Naive thymus-derived CD4-positive, alpha-beta T cell (primary cell): ENCODE measurements at regions not wholly inside any gene's neighbourhood (a gene's known extent, or its start where the extent isn't known, plus 50 kb on each side); places are given as distances from the start of the nearest gene placed in this dataset.
"Not testable (repeated sequence)": the region's sequence is repeated elsewhere in the genome, so short reads cannot be mapped to it uniquely, and the experiment has no call there.

ENCODE experiments used
- ATAC-seq: fragments of 150-1000 bp; cut with Tn5 transposase; 2 replicates; pipeline ENCODE4 v1.10.0; 2021; ENCODE audit warnings: mild to moderate bottlenecking, moderate library complexity
- CTCF ChIA-PET: fragments of 350-600 bp; sonication (Branson Sonifier 250); formaldehyde crosslinking; loops from one replicate; lab custom pipeline; 2021; ENCODE audit warnings: antibody characterized with exemption; lab: Charles Lee
- POLR2A ChIA-PET: fragments of 350-600 bp; sonication (Branson Sonifier 250); formaldehyde crosslinking; loops from one replicate; lab custom pipeline; 2021; ENCODE audit warnings: antibody characterized with exemption, inconsistent platforms; lab: Charles Lee
- DNase-seq, 9 donors: peaks; one replicate each; pipeline versions ENCODE4 v3.0.0 to v3.0.0-alpha.2; 2020 to 2022; ENCODE audit warnings: mixed read lengths in 1 of 9
- H3K27ac ChIP-seq: one replicate; pipeline ENCODE4 v1.7.0; 2013; ENCODE audit warnings: mild to moderate bottlenecking, low read depth, low read length, moderate library complexity
- H3K27me3 ChIP-seq, 2 donors: one replicate each; pipeline ENCODE4 v1.7.0; 2013; ENCODE audit warnings: low read length in 2 of 2, mild to moderate bottlenecking in 2 of 2, moderate library complexity in 2 of 2; ENCODE audit not compliant: control insufficient read depth in 2 of 2, insufficient read depth in 2 of 2
- H3K36me3 ChIP-seq, 3 experiments: 1 replicate in 2 of 3; 2 replicates in 1 of 3; pipeline ENCODE4 v1.7.0; 2013; ENCODE audit warnings: low read length in 3 of 3, mild to moderate bottlenecking in 3 of 3, moderate library complexity in 1 of 3; ENCODE audit not compliant: insufficient read depth in 3 of 3, control insufficient read depth in 2 of 3
- H3K4me1 ChIP-seq, 2 donors: one replicate each; pipeline ENCODE4 v1.7.0; 2013; ENCODE audit warnings: low read length in 2 of 2, mild to moderate bottlenecking in 2 of 2, moderate library complexity in 1 of 2; ENCODE audit not compliant: control insufficient read depth in 2 of 2, insufficient read depth in 2 of 2
- H3K4me3 ChIP-seq: 2 replicates; pipeline ENCODE4 v1.7.0; 2013; ENCODE audit warnings: mild to moderate bottlenecking, low read length
- H3K9me3 ChIP-seq, 3 experiments: 1 replicate in 2 of 3; 2 replicates in 1 of 3; pipeline ENCODE4 v1.7.0; 2013; ENCODE audit warnings: low read length in 3 of 3; ENCODE audit not compliant: control insufficient read depth in 2 of 3
- H3K27ac Mint-ChIP-seq, 9 donors: one replicate each; pipeline ENCODE4 v1.8.0; 2020 to 2022; ENCODE audit warnings: mixed read lengths in 9 of 9, mild to moderate bottlenecking in 8 of 9, moderate library complexity in 5 of 9, inconsistent platforms in 2 of 9
- H3K27me3 Mint-ChIP-seq, 5 donors: one replicate each; pipeline ENCODE4 v1.8.0; 2021 to 2022; ENCODE audit warnings: mixed read lengths in 5 of 5, mild to moderate bottlenecking in 1 of 5
- H3K36me3 Mint-ChIP-seq, 5 donors: one replicate each; pipeline ENCODE4 v1.8.0; 2020 to 2022; ENCODE audit warnings: mixed read lengths in 5 of 5, mild to moderate bottlenecking in 3 of 5, inconsistent platforms in 1 of 5
- H3K4me1 Mint-ChIP-seq, 7 donors: one replicate each; pipeline ENCODE4 v1.8.0; 2020 to 2022; ENCODE audit warnings: mixed read lengths in 7 of 7, mild to moderate bottlenecking in 3 of 7, inconsistent platforms in 1 of 7
- H3K4me3 Mint-ChIP-seq, 10 donors: one replicate each; pipeline ENCODE4 v1.8.0; 2020 to 2022; ENCODE audit warnings: mild to moderate bottlenecking in 10 of 10, mixed read lengths in 10 of 10, moderate library complexity in 6 of 10, inconsistent platforms in 2 of 10
- H3K9me3 Mint-ChIP-seq, 11 donors: one replicate each; pipeline ENCODE4 v1.8.0; 2020 to 2022; ENCODE audit warnings: mixed read lengths in 11 of 11, mild to moderate bottlenecking in 4 of 11, inconsistent platforms in 1 of 11, moderate library complexity in 1 of 11
- intact Hi-C, 2 donors: fragments of 100-400 bp; cut with micrococcal nuclease; formaldehyde crosslinking; loops; one replicate each; pipeline ENCODE4 v1.15.1; 2023

DNA sequence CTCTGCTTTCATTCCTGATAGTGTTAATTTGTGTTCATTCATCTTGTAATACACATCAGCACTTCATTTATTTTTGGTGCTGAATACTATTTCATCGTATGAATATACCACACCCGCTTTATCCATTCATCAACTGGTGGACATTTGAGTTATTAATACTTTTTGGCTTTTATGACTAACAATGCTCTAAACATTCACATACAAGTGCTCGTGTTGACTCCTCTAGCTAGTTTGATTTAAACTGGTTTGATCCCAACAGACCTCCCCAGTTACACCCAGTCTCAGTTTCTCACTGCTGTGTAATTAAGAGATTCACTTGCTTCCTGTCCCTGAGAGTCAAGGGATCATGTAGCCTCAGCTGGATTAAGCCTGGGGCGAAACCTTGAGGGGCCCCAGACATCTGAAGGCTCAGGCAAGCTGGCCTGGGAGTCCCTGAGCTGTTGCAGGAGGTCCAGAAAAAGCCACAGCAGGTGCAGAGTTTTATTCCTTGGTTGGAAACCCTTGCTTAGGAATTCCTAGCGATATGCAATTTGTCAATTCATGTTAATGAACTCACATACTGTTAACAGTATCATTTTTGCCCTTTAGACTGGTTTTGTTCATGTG lies 52.8 kb upstream of the CLDN24 start:
- Histone ChIP-seq H3K9me3 (peaks cover 0 to 9% (median 0%) of the 10 kb centered on the region in 3 experiments), H3K36me3 (no peaks in the 10 kb centered on the region), H3K27me3 (no peaks in the 10 kb centered on the region), H3K4me1 (no peaks in the 10 kb centered on the region), H3K27ac (no peak overlapping the region), H3K4me3 (no peak overlapping the region)
- Mint-ChIP-seq H3K4me1 (no peaks in the 10 kb centered on the region), H3K36me3 (peaks cover 0 to 3% (median 0%) of the 10 kb centered on the region in 5 donors), H3K9me3 (peaks cover 7 to 41% (median 20%) of the 10 kb centered on the region in 11 donors), H3K27me3 (peaks cover 0 to 6% (median 2%) of the 10 kb centered on the region in 5 donors), H3K4me3 (no peak overlapping the region), H3K27ac (no peak overlapping the region)
- CTCF ChIA-PET = no interaction called here
- intact Hi-C loops = no loop called here
- ATAC-seq (no peak), DNase-seq (no peak)
- POLR2A ChIA-PET = interaction anchor here (1.3 kb wide), 1 partner anchor 69 kb away, joined by 3 read pairs; the partner anchor contains the start of gene CDKN2AIP

DNA sequence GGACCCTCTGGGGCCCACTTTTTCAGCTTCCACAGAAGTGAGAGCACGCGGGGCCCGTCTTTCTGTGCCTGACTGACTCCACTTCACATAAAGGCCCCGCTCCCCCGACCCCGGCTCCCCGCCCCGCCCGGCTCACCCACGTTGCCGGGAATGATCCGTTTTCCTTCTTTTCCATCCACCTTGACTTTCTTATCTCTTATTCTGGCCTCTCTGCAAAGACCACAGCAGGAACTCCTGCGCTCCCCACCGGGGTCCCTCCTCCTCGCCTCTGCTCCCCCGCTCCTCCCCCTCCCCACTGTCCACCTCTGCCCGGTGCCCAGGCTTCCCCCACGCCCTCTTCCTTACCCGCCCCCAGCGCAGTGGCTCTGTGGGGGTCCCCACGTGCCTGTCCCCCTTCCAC lies 54.2 kb upstream of the CLDN24 start:
- Mint-ChIP-seq H3K27me3 (peaks cover 0 to 6% (median 2%) of the 10 kb centered on the region in 5 donors), H3K4me1 (no peaks in the 10 kb centered on the region), H3K9me3 (peaks cover 7 to 41% (median 20%) of the 10 kb centered on the region in 11 donors), H3K4me3 (no peak overlapping the region), H3K36me3 (peaks cover 0 to 3% (median 0%) of the 10 kb centered on the region in 5 donors), H3K27ac (no peak overlapping the region)
- ATAC-seq (no peak), DNase-seq (no peak)
- CTCF ChIA-PET = no interaction called here
- Histone ChIP-seq H3K36me3 (no peaks in the 10 kb centered on the region), H3K9me3 (peaks cover 0 to 9% (median 0%) of the 10 kb centered on the region in 3 experiments), H3K27me3 (no peaks in the 10 kb centered on the region), H3K27ac (no peak overlapping the region), H3K4me1 (no peaks in the 10 kb centered on the region), H3K4me3 (no peak overlapping the region)
- POLR2A ChIA-PET = no interaction called here
- intact Hi-C loops = no loop called here

DNA sequence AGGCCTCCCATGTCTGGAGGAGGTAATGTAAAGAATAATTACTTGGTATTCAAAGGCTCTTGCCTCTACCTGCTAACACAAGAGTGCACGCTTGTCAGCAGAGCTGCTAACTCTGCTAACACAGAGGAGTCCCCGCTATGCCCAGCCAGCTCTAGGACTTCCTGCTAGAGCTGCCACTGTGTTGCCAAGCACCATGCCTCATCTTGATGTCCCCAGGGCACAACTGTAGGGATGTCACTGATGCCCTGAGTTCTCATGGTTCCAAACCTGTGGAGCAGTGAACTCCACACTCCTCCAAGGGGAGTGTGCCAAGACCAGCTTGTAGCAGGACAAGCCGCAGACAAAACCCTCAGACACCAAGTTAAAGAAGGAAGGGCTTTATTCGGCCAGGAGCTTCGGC lies 55.3 kb upstream of the CLDN24 start:
- POLR2A ChIA-PET = no interaction called here
- intact Hi-C loops = no loop called here
- H3K27ac ChIP-seq = no peak overlapping the region
- peaks cover 0 to 9% (median 0%) of the 10 kb centered on the region in 3 experiments for H3K9me3 ChIP-seq
- ATAC-seq (no peak), DNase-seq (no peak)
- H3K36me3 ChIP-seq = no peaks in the 10 kb centered on the region
- H3K36me3 Mint-ChIP-seq = peaks cover 0 to 3% (median 0%) of the 10 kb centered on the region in 5 donors
- no peaks in the 10 kb centered on the region for H3K27me3 ChIP-seq
- H3K4me3 ChIP-seq = no peak overlapping the region
- H3K27me3 Mint-ChIP-seq = peaks cover 0 to 6% (median 2%) of the 10 kb centered on the region in 5 donors
- H3K4me1 Mint-ChIP-seq = no peaks in the 10 kb centered on the region
- CTCF ChIA-PET = no interaction called here
- no peak overlapping the region for H3K4me3 Mint-ChIP-seq
- peaks cover 7 to 33% (median 20%) of the 10 kb centered on the region in 11 donors for H3K9me3 Mint-ChIP-seq
- no peak overlapping the region for H3K27ac Mint-ChIP-seq
- H3K4me1 ChIP-seq = no peaks in the 10 kb centered on the region

DNA sequence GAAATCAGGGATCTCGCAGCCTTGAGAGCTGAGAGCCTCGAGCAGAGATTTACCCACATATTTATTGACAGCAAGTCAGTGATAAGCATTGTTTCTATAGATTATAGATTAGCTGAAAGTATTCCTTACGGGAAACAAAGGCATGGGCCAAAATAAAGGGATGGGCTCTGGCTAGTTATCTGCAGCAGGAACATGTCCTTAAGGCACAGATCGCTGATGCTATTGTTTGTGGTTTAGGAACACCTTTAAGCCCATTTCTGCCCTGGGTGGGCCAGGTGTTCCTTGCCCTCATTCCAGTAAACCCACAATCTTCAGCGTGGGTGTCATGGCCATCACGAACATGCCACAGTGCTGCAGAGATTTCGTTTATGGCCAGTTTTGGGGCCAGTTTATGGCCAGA lies 56.1 kb upstream of the CLDN24 start:
- peaks cover 6 to 24% (median 14%) of the 10 kb centered on the region in 11 donors for H3K9me3 Mint-ChIP-seq
- CTCF ChIA-PET, POLR2A ChIA-PET, H3K36me3 Mint-ChIP-seq, H3K9me3 ChIP-seq, H3K36me3 ChIP-seq, DNase-seq, H3K4me3 ChIP-seq, H3K27me3 Mint-ChIP-seq, H3K27ac Mint-ChIP-seq, H3K27me3 ChIP-seq, H3K4me3 Mint-ChIP-seq, H3K4me1 Mint-ChIP-seq, H3K27ac ChIP-seq, H3K4me1 ChIP-seq, intact Hi-C loops, ATAC-seq: not testable (repeated sequence)

DNA sequence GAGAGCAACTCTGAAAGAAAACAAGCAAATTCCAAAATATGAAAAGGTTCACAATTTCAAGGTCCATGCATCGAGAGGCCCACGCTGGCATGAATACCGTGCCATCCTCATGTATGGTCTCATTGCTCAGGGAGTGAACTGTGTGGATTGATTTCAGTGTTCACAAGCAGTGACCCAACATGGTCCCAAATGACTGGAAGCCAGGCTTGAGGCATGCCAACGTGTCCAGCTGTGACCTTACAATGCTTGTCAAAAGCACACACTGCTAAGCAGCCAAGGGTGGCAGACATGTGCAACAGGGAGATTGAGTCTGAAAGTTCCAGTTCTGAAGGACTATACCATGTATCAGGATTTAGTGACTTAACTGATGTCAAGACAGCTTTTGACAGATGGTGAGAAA lies 58.7 kb upstream of the CLDN24 start:
- Histone ChIP-seq H3K27ac (no peak overlapping the region), H3K9me3 (peaks cover 0 to 15% (median 0%) of the 10 kb centered on the region in 3 experiments), H3K27me3 (no peaks in the 10 kb centered on the region), H3K4me1 (no peaks in the 10 kb centered on the region), H3K4me3 (no peak overlapping the region), H3K36me3 (no peaks in the 10 kb centered on the region)
- DNase-seq = no peak
- Mint-ChIP-seq H3K27me3 (peaks cover 0 to 6% (median 3%) of the 10 kb centered on the region in 5 donors), H3K36me3 (peaks cover 0 to 3% (median 0%) of the 10 kb centered on the region in 5 donors), H3K9me3 (peaks cover 5 to 23% (median 12%) of the 10 kb centered on the region in 11 donors), H3K4me3 (no peak overlapping the region), H3K27ac (no peak overlapping the region), H3K4me1 (no peaks in the 10 kb centered on the region)
- ATAC-seq = no peak
- intact Hi-C loops = no loop called here
- CTCF ChIA-PET = interaction anchor here (0.7 kb wide), 1 partner anchor 442 kb away, joined by 3 read pairs; no protein-coding TSS in a partner anchor
- POLR2A ChIA-PET = no interaction called here

DNA sequence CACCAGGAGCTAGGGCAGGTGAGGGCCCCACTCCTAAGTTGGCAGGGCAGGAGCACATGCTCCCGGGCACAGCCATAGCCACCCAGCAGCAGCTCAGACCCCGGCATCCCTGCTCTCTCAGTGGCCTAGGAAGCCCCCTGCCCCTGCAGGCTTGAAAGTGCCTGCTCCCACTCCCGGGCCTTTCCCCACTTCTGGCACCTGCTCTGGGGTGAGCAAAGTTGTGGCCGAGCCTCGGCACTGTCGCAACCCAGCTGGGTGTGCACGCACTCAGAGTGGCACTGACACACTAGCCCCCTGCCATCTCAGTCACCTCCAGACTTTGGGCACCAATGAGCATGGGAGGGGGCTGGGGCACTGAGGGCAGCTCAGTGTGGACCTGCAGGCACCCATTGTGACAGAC lies 60.8 kb upstream of the CDKN2AIP start:
- intact Hi-C loops = no loop called here
- Mint-ChIP-seq H3K27ac (no peak overlapping the region), H3K9me3 (peaks cover 0 to 12% (median 5%) of the 10 kb centered on the region in 11 donors), H3K27me3 (peaks cover 0 to 9% (median 3%) of the 10 kb centered on the region in 5 donors), H3K4me1 (no peaks in the 10 kb centered on the region), H3K36me3 (no peaks in the 10 kb centered on the region), H3K4me3 (no peak overlapping the region)
- ChIA-PET POLR2A (no interaction called here), CTCF (no interaction called here)
- Histone ChIP-seq H3K4me3 (no peak overlapping the region), H3K4me1 (no peaks in the 10 kb centered on the region), H3K27me3 (no peaks in the 10 kb centered on the region), H3K27ac (no peak overlapping the region), H3K36me3 (no peaks in the 10 kb centered on the region), H3K9me3 (peaks cover 0 to 10% (median 0%) of the 10 kb centered on the region in 3 experiments)
- DNase-seq (no peak), ATAC-seq (no peak)

DNA sequence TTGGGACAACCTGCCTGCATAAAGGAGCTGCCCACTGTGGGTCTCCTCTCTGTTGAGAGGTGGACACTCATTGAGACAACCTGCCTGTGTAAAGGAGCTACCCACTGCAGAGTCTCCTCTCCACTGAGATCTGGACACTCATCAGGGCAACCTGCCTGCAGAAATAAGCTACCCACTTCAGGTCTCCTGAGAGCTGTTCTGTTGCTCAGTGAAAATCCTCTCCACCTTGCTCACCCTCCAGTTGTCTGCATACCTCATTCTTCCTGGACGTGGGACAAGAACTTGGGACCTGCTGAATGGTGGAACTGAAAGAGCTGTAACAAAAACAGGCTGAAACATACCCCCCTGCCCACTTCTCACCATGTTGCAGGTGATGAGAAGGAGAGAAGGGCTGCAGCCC lies 59.9 kb upstream of the CDKN2AIP start:
- Histone ChIP-seq H3K4me1 (no peaks in the 10 kb centered on the region), H3K27ac (no peak overlapping the region), H3K9me3 (peaks cover 0 to 9% (median 0%) of the 10 kb centered on the region in 3 experiments), H3K4me3 (no peak overlapping the region), H3K27me3 (no peaks in the 10 kb centered on the region), H3K36me3 (no peaks in the 10 kb centered on the region)
- POLR2A ChIA-PET = no interaction called here
- DNase-seq = no peak
- peaks cover 0 to 9% (median 3%) of the 10 kb centered on the region in 5 donors for H3K27me3 Mint-ChIP-seq
- H3K9me3 Mint-ChIP-seq = peaks cover 0 to 6% (median 0%) of the 10 kb centered on the region in 11 donors
- H3K4me1 Mint-ChIP-seq = no peaks in the 10 kb centered on the region
- no peak overlapping the region for H3K4me3 Mint-ChIP-seq
- intact Hi-C loops = no loop called here
- H3K27ac Mint-ChIP-seq = no peak overlapping the region
- no peaks in the 10 kb centered on the region for H3K36me3 Mint-ChIP-seq
- CTCF ChIA-PET = no interaction called here
- no peak for ATAC-seq
